ENCODE measurements at regions not wholly inside any gene's neighbourhood (a gene's known extent, or its start where the extent isn't known, plus 50 kb on each side); places are given as distances from the start of the nearest gene placed in this dataset.

GRCh38 chr16:60485872-60486489, 1550.3 kb downstream of the CDH8 start:
- no peak overlapping the region for H3K4me3 ChIP-seq (ENCODE audit: low read depth, low read length)
- TF ChIP-seq CTCF (IDR thresholded peaks at IDR 0.05; ENCODE audit: borderline replicate concordance, insufficient read depth, low read depth, low read length): no peak

GRCh38 chr16:60484901-60485300, 1551.3 kb downstream of the CDH8 start:
- TF ChIP-seq CTCF (IDR thresholded peaks at IDR 0.05; ENCODE audit: borderline replicate concordance, insufficient read depth, low read depth, low read length): no peak
- no peak overlapping the region for H3K4me3 ChIP-seq (ENCODE audit: low read depth, low read length)

GRCh38 chr16:60481591-60481990, 1554.6 kb downstream of the CDH8 start:
- no peak for TF ChIP-seq CTCF (IDR thresholded peaks at IDR 0.05; ENCODE audit: borderline replicate concordance, insufficient read depth, low read depth, low read length)
- H3K4me3 ChIP-seq (ENCODE audit: low read depth, low read length): no peak overlapping the region

GRCh38 chr16:60478810-60479209, 1557.4 kb downstream of the CDH8 start:
- H3K4me3 ChIP-seq (ENCODE audit: low read depth, low read length): no peak overlapping the region
- no peak for TF ChIP-seq CTCF (IDR thresholded peaks at IDR 0.05; ENCODE audit: borderline replicate concordance, insufficient read depth, low read depth, low read length)

GRCh38 chr16:60463986-60464385, 1572.3 kb downstream of the CDH8 start:
- H3K4me3 ChIP-seq (ENCODE audit: low read depth, low read length): no peak overlapping the region
- TF ChIP-seq CTCF (IDR thresholded peaks at IDR 0.05; ENCODE audit: borderline replicate concordance, insufficient read depth, low read depth, low read length): no peak

GRCh38 chr16:60459463-60459862, 1576.8 kb downstream of the CDH8 start:
- H3K4me3 ChIP-seq (ENCODE audit: low read depth, low read length): no peak overlapping the region
- no peak for TF ChIP-seq CTCF (IDR thresholded peaks at IDR 0.05; ENCODE audit: borderline replicate concordance, insufficient read depth, low read depth, low read length)

- TF ChIP-seq CTCF (IDR thresholded peaks at IDR 0.05; ENCODE audit: borderline replicate concordance, insufficient read depth, low read depth, low read length): no peak
- no peak overlapping the region for H3K4me3 ChIP-seq (ENCODE audit: low read depth, low read length)
Observed at GRCh38 chr16:60458255-60458654, 1578.0 kb downstream of the CDH8 start.
